ENCODE measurements at regions not wholly inside any gene's neighbourhood (a gene's known extent, or its start where the extent isn't known, plus 50 kb on each side); places are given as distances from the start of the nearest gene placed in this dataset.
A peak's percentile ranks its signal among the peaks of the same experiment; 100 is the strongest.

- no peak for DNase-seq (ENCODE audit: low read depth)
- no peak for TF ChIP-seq CTCF (IDR thresholded peaks at IDR 0.05; ENCODE audit: low read length, missing control alignments)
- no peak overlapping the region for H3K4me3 ChIP-seq (replicated peaks; ENCODE audit: low read depth, low read length)
These were observed 121.1 kb downstream of the AIPL1 start for GRCh38 chr17:6313835-6314234.

- TF ChIP-seq CTCF (IDR thresholded peaks at IDR 0.05; ENCODE audit: low read length, missing control alignments), result no peak
- no peak for DNase-seq (ENCODE audit: low read depth)
- no peak overlapping the region for H3K4me3 ChIP-seq (replicated peaks; ENCODE audit: low read depth, low read length)
These were observed 128.1 kb downstream of the AIPL1 start for GRCh38 chr17:6306820-6307219.

- no peak for TF ChIP-seq CTCF (IDR thresholded peaks at IDR 0.05; ENCODE audit: low read length, missing control alignments)
- no peak for DNase-seq (ENCODE audit: low read depth)
- no peak overlapping the region for H3K4me3 ChIP-seq (replicated peaks; ENCODE audit: low read depth, low read length)
These were observed 129.1 kb downstream of the AIPL1 start for GRCh38 chr17:6305613-6306360.

GRCh38 chr17:6304894-6305612 is 129.9 kb downstream of the AIPL1 start:
- no peak overlapping the region for H3K4me3 ChIP-seq (replicated peaks; ENCODE audit: low read depth, low read length)
- no peak for TF ChIP-seq CTCF (IDR thresholded peaks at IDR 0.05; ENCODE audit: low read length, missing control alignments)
- no peak for DNase-seq (ENCODE audit: low read depth)

- H3K4me3 ChIP-seq (replicated peaks; ENCODE audit: low read depth, low read length), result no peak overlapping the region
- DNase-seq (ENCODE audit: low read depth), result peak; percentile 26
- TF ChIP-seq CTCF (IDR thresholded peaks at IDR 0.05; ENCODE audit: low read length, missing control alignments), result no peak
These were observed 131.3 kb downstream of the AIPL1 start for GRCh38 chr17:6303664-6304063.

- no peak overlapping the region for H3K4me3 ChIP-seq (replicated peaks; ENCODE audit: low read depth, low read length)
- TF ChIP-seq CTCF (IDR thresholded peaks at IDR 0.05; ENCODE audit: low read length, missing control alignments), result no peak
- no peak for DNase-seq (ENCODE audit: low read depth)
These were observed 135.6 kb downstream of the AIPL1 start for GRCh38 chr17:6299275-6299674.
